Fibroblast of lung (primary cell): ENCODE measurements at regions not wholly inside any gene's neighbourhood (a gene's known extent, or its start where the extent isn't known, plus 50 kb on each side); places are given as distances from the start of the nearest gene placed in this dataset.

Experiments
- CTCF ChIP-seq, 2 donors: IDR thresholded peaks in 1 of 2; conservative IDR thresholded peaks in 1 of 2; 1 replicate in 1 of 2; 2 replicates in 1 of 2; pipeline ENCODE4 v1.5.1; 2011 to 2012; ENCODE audit warnings: low read length in 2 of 2, control low read depth in 1 of 2, inconsistent platforms in 1 of 2, low read depth in 1 of 2, mild to moderate bottlenecking in 1 of 2
- EZH2 ChIP-seq: IDR thresholded peaks from 2 replicates; pipeline ENCODE4 v1.5.1; 2012; ENCODE audit warnings: low read length, control low read depth, mild to moderate bottlenecking; ENCODE audit errors: missing control alignments

DNA sequence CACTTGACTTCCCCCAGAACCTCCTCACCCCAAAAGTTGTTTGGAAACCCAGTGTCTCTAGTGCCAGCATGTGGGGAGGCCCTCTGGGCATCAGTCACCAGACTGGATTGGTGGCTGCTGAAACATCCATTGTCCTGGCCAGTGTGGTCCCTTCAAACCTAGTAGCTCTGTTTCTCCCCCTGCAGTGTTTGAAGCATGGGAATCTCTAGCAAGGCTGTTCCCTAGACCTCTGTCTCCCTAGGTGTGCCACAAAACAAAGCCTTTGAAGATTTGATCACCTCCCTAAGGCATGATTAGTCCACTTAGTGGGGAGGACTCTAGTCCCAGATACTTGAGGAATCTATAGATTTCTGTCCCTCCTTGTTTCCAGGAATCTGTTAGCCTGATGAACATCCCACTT is 60.3 kb downstream of the ARF6 start:
- no peak for TF ChIP-seq CTCF (conservative IDR thresholded peaks at IDR 0.05 in 1 of 2, IDR thresholded peaks at IDR 0.05 in 1 of 2; ENCODE audit: low read depth in 1 of 2, low read length in 2 of 2)
- TF ChIP-seq EZH2 = no peak
